GM12878 (cell line): ENCODE measurements at regions not wholly inside any gene's neighbourhood (a gene's known extent, or its start where the extent isn't known, plus 50 kb on each side); places are given as distances from the start of the nearest gene placed in this dataset.

Experiments used
- ATAC-seq: fragments of 200-7000 bp; cut with Tn5 transposase; 3 replicates; pipeline ENCODE4 v1.9.1; 2020; ENCODE audit warnings: mild to moderate bottlenecking, moderate library complexity
- BruUV-seq: library from RNA; stranded (reverse); fragments of 400-500 nt; replicated peaks from 2 replicates; lab custom pipeline; 2021; lab: Mats Ljungman, UMichigan
- CTCF ChIA-PET: fragments of 300-600 bp; sonication (Branson Sonifier 250); formaldehyde crosslinking; extraction: SDS; loops from one replicate; lab custom pipeline; 2021; ENCODE audit warnings: inconsistent platforms; lab: Yijun Ruan, JAX
- POLR2A ChIA-PET: fragments of 350-600 bp; formaldehyde crosslinking; extraction: SDS; loops from one replicate; lab custom pipeline; 2021; ENCODE audit warnings: inconsistent platforms; lab: Charles Lee
- RAD21 ChIA-PET: fragments of 300-600 bp; sonication (Branson Sonifier 250); formaldehyde crosslinking; loops from one replicate; lab custom pipeline; 2023; ENCODE audit warnings: antibody characterized with exemption; ENCODE audit not compliant: unreplicated experiment; lab: Charles Lee
- SMC1A ChIA-PET: fragments of 300-600 bp; sonication (Branson Sonifier 250); formaldehyde crosslinking; loops from one replicate; lab custom pipeline; 2023; ENCODE audit not compliant: unreplicated experiment, uncharacterized antibody; lab: Charles Lee
- DNase-seq: peaks from one replicate; pipeline ENCODE4 v3.0.0-alpha.2; 2011; ENCODE audit warnings: low read depth, low spot score
- FAIRE-seq: peaks from 3 replicates; lab custom pipeline; 2011; peaks lifted over from hg19 to GRCh38; lab: Jason Lieb, UNC
- H2AFZ ChIP-seq: 2 replicates; pipeline ENCODE4 v1.6.0; 2011; ENCODE audit warnings: low read depth, low read length, control low read depth; ENCODE audit not compliant: control insufficient read depth
- H3K27ac ChIP-seq: 2 replicates; pipeline ENCODE4 v1.5.1; 2011; ENCODE audit warnings: control low read depth; ENCODE audit not compliant: control insufficient read depth, insufficient read depth
- H3K27me3 ChIP-seq, 2 experiments: replicated peaks in 1 of 2; 2 replicates each; pipeline versions ENCODE4 v1.6.0 to v1.6.1; 2011; ENCODE audit warnings: low read length in 1 of 2; ENCODE audit not compliant: control insufficient read depth in 2 of 2, insufficient read depth in 2 of 2
- H3K36me3 ChIP-seq, 2 experiments: 2 replicates each; pipeline ENCODE4 v1.5.1; 2011; ENCODE audit warnings: low read length in 1 of 2; ENCODE audit not compliant: control insufficient read depth in 2 of 2, insufficient read depth in 2 of 2
- H3K4me1 ChIP-seq: 2 replicates; pipeline ENCODE4 v1.6.1; 2011; ENCODE audit warnings: mild to moderate bottlenecking, low read length, moderate library complexity, mixed read lengths; ENCODE audit not compliant: control insufficient read depth, insufficient read depth
- H3K4me2 ChIP-seq: 2 replicates; pipeline ENCODE4 v1.6.0; 2011; ENCODE audit warnings: control low read depth; ENCODE audit not compliant: control insufficient read depth, insufficient read depth
- H3K4me3 ChIP-seq: fragments of 200-600 bp; sonication (generic); 2 replicates; pipeline ENCODE4 v1.5.1; 2016
- H3K79me2 ChIP-seq: 2 replicates; pipeline ENCODE4 v1.6.0; 2011; ENCODE audit warnings: low read length; ENCODE audit not compliant: control insufficient read depth, insufficient read depth
- H3K9ac ChIP-seq: 2 replicates; pipeline ENCODE4 v1.8.0; 2011; ENCODE audit warnings: low read length, control low read depth, mixed read lengths; ENCODE audit not compliant: control insufficient read depth, insufficient read depth
- H3K9me3 ChIP-seq: replicated peaks from 3 replicates; pipeline ENCODE4 v1.5.1; 2011; ENCODE audit warnings: mild to moderate bottlenecking, low read length; ENCODE audit not compliant: control insufficient read depth, insufficient read depth
- H4K20me1 ChIP-seq: 2 replicates; pipeline ENCODE4 v1.6.0; 2011; ENCODE audit not compliant: control insufficient read depth, insufficient read depth
- BCL11A ChIP-seq: IDR thresholded peaks from 2 replicates; pipeline ENCODE4 v1.6.1; 2011; ENCODE audit warnings: low read depth, low read length
- CBX5 ChIP-seq: sonication (generic); IDR thresholded peaks from 2 replicates; pipeline ENCODE4 v1.6.1; 2016; ENCODE audit warnings: low read depth, moderate library complexity, mild to moderate bottlenecking, inconsistent platforms
- CEBPB ChIP-seq, 2 experiments: fragments of 150-350 bp in 1 of 2; IDR thresholded peaks; 2 replicates each; pipeline ENCODE4 v1.6.1; 2012 to 2014; ENCODE audit warnings: low read depth in 2 of 2, low read length in 2 of 2, borderline replicate concordance in 1 of 2, inconsistent platforms in 1 of 2
- EP300 ChIP-seq, 2 experiments: fragments of 150-350 bp in 1 of 2; IDR thresholded peaks; 2 replicates each; pipeline ENCODE4 v1.6.1; 2011 to 2012; ENCODE audit warnings: low read depth in 2 of 2, low read length in 2 of 2, borderline replicate concordance in 1 of 2, improper control_type of control experiment in 1 of 2, inconsistent platforms in 1 of 2; ENCODE audit not compliant: control insufficient read depth in 1 of 2
- FOXM1 ChIP-seq: IDR thresholded peaks from 2 replicates; pipeline ENCODE4 v1.6.1; 2012; ENCODE audit warnings: low read depth, mild to moderate bottlenecking, inconsistent platforms, low read length, moderate library complexity
- HDAC6 ChIP-seq: fragments of 200-600 bp; sonication (generic); IDR thresholded peaks from one replicate; pipeline ENCODE4 v1.8.0; 2017; ENCODE audit warnings: antibody characterized with exemption; ENCODE audit not compliant: unreplicated experiment
- KLF5 ChIP-seq: fragments of 450-650 bp; IDR thresholded peaks from 2 replicates; pipeline ENCODE4 v1.6.1; 2014; ENCODE audit warnings: mild to moderate bottlenecking; ENCODE audit not compliant: partially characterized antibody
- MTA2 ChIP-seq: fragments of 450-650 bp; IDR thresholded peaks from 2 replicates; pipeline ENCODE4 v1.6.1; 2016; ENCODE audit warnings: low read depth, mild to moderate bottlenecking, moderate library complexity
- NFYB ChIP-seq: IDR thresholded peaks from 2 replicates; pipeline ENCODE4 v1.6.1; 2011; ENCODE audit warnings: low read depth, mild to moderate bottlenecking, low read length, improper control_type of control experiment, moderate library complexity; ENCODE audit not compliant: insufficient read depth
- NR2C1 ChIP-seq: fragments of 450-650 bp; IDR thresholded peaks from 2 replicates; pipeline ENCODE4 v1.6.1; 2017; ENCODE audit warnings: antibody characterized with exemption, mild to moderate bottlenecking, moderate library complexity
- NR2F1 ChIP-seq: fragments of 450-650 bp; conservative IDR thresholded peaks from 2 replicates; pipeline ENCODE4 v1.6.1; 2017; ENCODE audit warnings: mild to moderate bottlenecking
- PAX8 ChIP-seq: fragments of 450-650 bp; IDR thresholded peaks from 2 replicates; pipeline ENCODE4 v1.6.1; 2017; ENCODE audit warnings: mild to moderate bottlenecking, moderate library complexity
- TCF12 ChIP-seq: IDR thresholded peaks from 2 replicates; pipeline ENCODE4 v1.6.1; 2011; ENCODE audit warnings: low read depth, mild to moderate bottlenecking, low read length
- ZNF274 ChIP-seq: IDR thresholded peaks from one replicate; pipeline ENCODE4 v1.8.0; 2011; ENCODE audit not compliant: insufficient read length, insufficient read depth
- WGBS: methylation state at CpG from one replicate; pipeline ENCODE4 v1.1.6; 2016; ENCODE audit warnings: low lambda C conversion rate; ENCODE audit not compliant: insufficient replicate concordance, insufficient coverage; ENCODE audit errors: missing lambda C conversion rate; 5-methylcytosine and 5-hydroxymethylcytosine counted together
- in situ Hi-C: fragments of 300-500 bp; cut with MboI; formaldehyde crosslinking; loops from 9 replicates; pipeline ENCODE4 v1.14.3; 2018; ENCODE audit warnings: mixed read lengths
- intact Hi-C: fragments of 100-400 bp; cut with micrococcal nuclease; formaldehyde crosslinking; loops from one replicate; pipeline ENCODE4 v1.14.2; 2022; ENCODE audit not compliant: unreplicated experiment
- TF ChIP-seq, protein P1 (sequence below): IDR thresholded peaks from 2 replicates; pipeline ENCODE4 v1.6.1; 2012; ENCODE audit warnings: mild to moderate bottlenecking, low read depth, low read length

- ATAC-seq (no peak), DNase-seq (no peak), FAIRE-seq (no peak)
- no peaks in the 10 kb centered on the region for H3K27me3 ChIP-seq
- intact Hi-C loops (no loop called here), in situ Hi-C loops (no loop called here)
- H3K79me2 ChIP-seq = no peaks in the 10 kb centered on the region
- RAD21 ChIA-PET = no interaction called here
- 20% methylated on average over 3 of the region's 3 CpGs for WGBS
- H3K27ac ChIP-seq = no peak overlapping the region
- CTCF ChIA-PET = interaction anchor here (1.0 kb wide), 1 partner anchor 11 kb away, joined by 3 read pairs; no protein-coding TSS in a partner anchor
- no peak overlapping the region for H3K9ac ChIP-seq
- no peak overlapping the region for H3K4me2 ChIP-seq
- H3K4me1 ChIP-seq = no peaks in the 10 kb centered on the region
- no peak overlapping the region for H2AFZ ChIP-seq
- SMC1A ChIA-PET = interaction anchor here (0.6 to 1.1 kb wide), 2 partner anchors 11 to 491 kb away, joined by 3 read pairs; no protein-coding TSS in a partner anchor
- no TSS peak for BruUV-seq
- H3K9me3 ChIP-seq = no peaks in the 10 kb centered on the region; the same call in 2 of the 3 replicates
- no peak overlapping the region for H3K4me3 ChIP-seq
- TF ChIP-seq KLF5 = no peak
- TF ChIP-seq BCL11A = no peak
- no peak for TF ChIP-seq NR2C1
- no peak for TF ChIP-seq MTA2
- no peak for TF ChIP-seq PAX8
- POLR2A ChIA-PET = no interaction called here
- no peaks in the 10 kb centered on the region for H4K20me1 ChIP-seq
- H3K36me3 ChIP-seq = no peaks in the 10 kb centered on the region
These were observed 57.4 kb upstream of the PARVA start for GRCh38 chr11:12319988-12320387.

DNA sequence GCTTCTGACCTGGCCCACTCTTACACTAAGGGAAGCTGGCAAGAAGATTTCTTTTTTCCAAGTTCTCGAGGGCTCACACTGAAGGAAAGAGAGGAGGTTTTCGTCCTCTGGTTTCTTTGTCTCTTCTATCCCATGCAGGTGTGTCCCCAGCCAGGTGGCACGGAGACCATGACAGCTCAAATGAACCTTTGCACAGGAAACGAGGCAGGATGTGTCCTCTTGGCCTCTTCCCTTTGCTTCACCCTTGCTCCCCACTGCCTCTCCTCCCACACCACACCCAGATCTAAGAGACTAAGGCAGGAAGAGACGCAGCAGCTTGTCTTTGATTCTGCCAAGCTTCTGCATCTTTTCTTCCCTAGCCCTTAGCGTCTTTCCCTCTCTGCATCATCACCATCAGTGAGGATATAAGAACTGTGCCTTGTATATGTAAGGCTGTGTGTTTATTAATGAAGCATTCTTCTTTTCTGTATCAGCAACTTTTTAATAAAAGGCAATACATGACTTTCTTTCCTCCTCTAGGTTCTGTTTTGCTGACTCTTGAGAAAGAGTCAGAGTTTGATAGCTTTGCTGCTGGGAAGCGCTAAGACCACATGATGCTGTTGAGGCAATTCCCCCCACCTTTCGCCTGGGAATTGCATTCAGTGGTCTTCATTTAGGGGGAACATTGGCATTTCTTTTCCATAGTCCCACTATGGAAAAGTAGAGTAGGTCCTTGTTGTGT is 56.0 kb upstream of the PARVA start:
- H2AFZ ChIP-seq = no peak overlapping the region
- no peak for FAIRE-seq
- H3K4me3 ChIP-seq = no peak overlapping the region
- no peak overlapping the region for H3K9ac ChIP-seq
- ChIA-PET SMC1A (interaction anchor here (1.0 to 1.4 kb wide), 4 partner anchors 10 to 40 kb away, joined by 3 to 4 read pairs (median 4); no protein-coding TSS in a partner anchor), RAD21 (no interaction called here), POLR2A (no interaction called here), CTCF (interaction anchor here (1.4 to 1.5 kb wide), 2 partner anchors 9 to 33 kb away, joined by 3 to 7 read pairs; no protein-coding TSS in a partner anchor)
- H3K79me2 ChIP-seq = no peaks in the 10 kb centered on the region
- H3K27ac ChIP-seq = no peak overlapping the region
- H3K4me1 ChIP-seq = no peaks in the 10 kb centered on the region
- H4K20me1 ChIP-seq = no peaks in the 10 kb centered on the region
- no peak for ATAC-seq
- no peak overlapping the region for H3K4me2 ChIP-seq
- no peaks in the 10 kb centered on the region; the same call in 2 of the 3 replicates for H3K9me3 ChIP-seq
- BruUV-seq = no TSS peak
- H3K36me3 ChIP-seq = no peaks in the 10 kb centered on the region
- intact Hi-C loops (no loop called here), in situ Hi-C loops (no loop called here)
- no peaks in the 10 kb centered on the region; a peak in 1 of 4 replicates for H3K27me3 ChIP-seq
- DNase-seq = no peak
- 25% methylated on average over 8 of the region's 8 CpGs for WGBS
- TF ChIP-seq CEBPB (IDR thresholded peaks at IDR 0.05; ENCODE audit: borderline replicate concordance in 1 of 2, low read depth in 2 of 2, low read length in 2 of 2) = no peak
- TF ChIP-seq NR2F1 = no peak
- TF ChIP-seq ZNF274 = no peak
- TF ChIP-seq FOXM1 = no peak
- TF ChIP-seq EP300 (IDR thresholded peaks at IDR 0.05; ENCODE audit: borderline replicate concordance in 1 of 2, control insufficient read depth in 1 of 2, low read depth in 2 of 2, low read length in 2 of 2) = no peak
- TF ChIP-seq TCF12 = no peak
- TF ChIP-seq, protein P1, sequence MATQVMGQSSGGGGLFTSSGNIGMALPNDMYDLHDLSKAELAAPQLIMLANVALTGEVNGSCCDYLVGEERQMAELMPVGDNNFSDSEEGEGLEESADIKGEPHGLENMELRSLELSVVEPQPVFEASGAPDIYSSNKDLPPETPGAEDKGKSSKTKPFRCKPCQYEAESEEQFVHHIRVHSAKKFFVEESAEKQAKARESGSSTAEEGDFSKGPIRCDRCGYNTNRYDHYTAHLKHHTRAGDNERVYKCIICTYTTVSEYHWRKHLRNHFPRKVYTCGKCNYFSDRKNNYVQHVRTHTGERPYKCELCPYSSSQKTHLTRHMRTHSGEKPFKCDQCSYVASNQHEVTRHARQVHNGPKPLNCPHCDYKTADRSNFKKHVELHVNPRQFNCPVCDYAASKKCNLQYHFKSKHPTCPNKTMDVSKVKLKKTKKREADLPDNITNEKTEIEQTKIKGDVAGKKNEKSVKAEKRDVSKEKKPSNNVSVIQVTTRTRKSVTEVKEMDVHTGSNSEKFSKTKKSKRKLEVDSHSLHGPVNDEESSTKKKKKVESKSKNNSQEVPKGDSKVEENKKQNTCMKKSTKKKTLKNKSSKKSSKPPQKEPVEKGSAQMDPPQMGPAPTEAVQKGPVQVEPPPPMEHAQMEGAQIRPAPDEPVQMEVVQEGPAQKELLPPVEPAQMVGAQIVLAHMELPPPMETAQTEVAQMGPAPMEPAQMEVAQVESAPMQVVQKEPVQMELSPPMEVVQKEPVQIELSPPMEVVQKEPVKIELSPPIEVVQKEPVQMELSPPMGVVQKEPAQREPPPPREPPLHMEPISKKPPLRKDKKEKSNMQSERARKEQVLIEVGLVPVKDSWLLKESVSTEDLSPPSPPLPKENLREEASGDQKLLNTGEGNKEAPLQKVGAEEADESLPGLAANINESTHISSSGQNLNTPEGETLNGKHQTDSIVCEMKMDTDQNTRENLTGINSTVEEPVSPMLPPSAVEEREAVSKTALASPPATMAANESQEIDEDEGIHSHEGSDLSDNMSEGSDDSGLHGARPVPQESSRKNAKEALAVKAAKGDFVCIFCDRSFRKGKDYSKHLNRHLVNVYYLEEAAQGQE = no peak
- no peak for TF ChIP-seq CBX5
- TF ChIP-seq NFYB = no peak
- TF ChIP-seq HDAC6 = no peak
